ENCODE measurements at regions not wholly inside any gene's neighbourhood (a gene's known extent, or its start where the extent isn't known, plus 50 kb on each side); places are given as distances from the start of the nearest gene placed in this dataset.
A peak's percentile ranks its signal among the peaks of the same experiment; 100 is the strongest.

GRCh38 chr6:166027761-166028160 lies 139.9 kb downstream of the TBXT start:
- Histone ChIP-seq H3K4me3 (ENCODE audit: low read depth in 1 of 2, low read length in 2 of 2) (no peak overlapping the region), H3K9me3 (ENCODE audit: insufficient read depth, low read length, severe bottlenecking) (no peaks in the 10 kb centered on the region), H3K27ac (ENCODE audit: low read length) (peak overlapping the region; percentile 52; the same call in 1 of the 2 replicates), H3K9ac (ENCODE audit: low read depth, low read length) (no peak overlapping the region), H3K36me3 (ENCODE audit: insufficient read depth, low read length) (no peaks in the 10 kb centered on the region), H3K4me2 (ENCODE audit: insufficient read depth, low read length) (no peak overlapping the region), H3K79me2 (ENCODE audit: insufficient read depth, low read length) (no peaks in the 10 kb centered on the region), H4K20me1 (ENCODE audit: insufficient read depth, low read length) (no peaks in the 10 kb centered on the region), H2AFZ (ENCODE audit: low read depth, low read length) (peak overlapping the region; percentile 55), H3K27me3 (ENCODE audit: insufficient read depth, low read length, poor library complexity) (no peaks in the 10 kb centered on the region), H3K4me1 (ENCODE audit: insufficient read depth, low read length) (peaks cover 28% of the 10 kb centered on the region)
- no peak for TF ChIP-seq CTCF (IDR thresholded peaks at IDR 0.05; ENCODE audit: borderline replicate concordance, extremely low read depth, low read length, poor library complexity, severe bottlenecking)
- TF ChIP-seq EZH2 (IDR thresholded peaks at IDR 0.05; ENCODE audit: borderline replicate concordance, low read depth, low read length, severe bottlenecking): no peak
- no peak for ATAC-seq (ENCODE audit: insufficient read depth, low read depth)
- no peak for DNase-seq

- DNase-seq (no peak), ATAC-seq (ENCODE audit: insufficient read depth, low read depth) (no peak)
- no peak for TF ChIP-seq CTCF (IDR thresholded peaks at IDR 0.05; ENCODE audit: borderline replicate concordance, extremely low read depth, low read length, poor library complexity, severe bottlenecking)
- no peak overlapping the region for H3K4me2 ChIP-seq (ENCODE audit: insufficient read depth, low read length)
- peaks cover 17% of the 10 kb centered on the region for H3K4me1 ChIP-seq (ENCODE audit: insufficient read depth, low read length)
- H3K36me3 ChIP-seq (ENCODE audit: insufficient read depth, low read length): no peaks in the 10 kb centered on the region
- H3K27ac ChIP-seq (ENCODE audit: low read length): peak overlapping the region; percentile 40
- no peaks in the 10 kb centered on the region for H3K9me3 ChIP-seq (ENCODE audit: insufficient read depth, low read length, severe bottlenecking)
- H3K27me3 ChIP-seq (ENCODE audit: insufficient read depth, low read length, poor library complexity): no peaks in the 10 kb centered on the region
- H3K79me2 ChIP-seq (ENCODE audit: insufficient read depth, low read length): no peaks in the 10 kb centered on the region
- H3K4me3 ChIP-seq (ENCODE audit: low read depth in 1 of 2, low read length in 2 of 2): no peak overlapping the region
- H2AFZ ChIP-seq (ENCODE audit: low read depth, low read length): peak overlapping the region; percentile 32; the same call in 1 of the 2 replicates
- no peaks in the 10 kb centered on the region for H4K20me1 ChIP-seq (ENCODE audit: insufficient read depth, low read length)
- H3K9ac ChIP-seq (ENCODE audit: low read depth, low read length): no peak overlapping the region
These were observed 141.0 kb downstream of the TBXT start for GRCh38 chr6:166026586-166027126.

GRCh38 chr6:166025149-166025898 lies 142.3 kb downstream of the TBXT start:
- no peak overlapping the region for H3K4me2 ChIP-seq (ENCODE audit: insufficient read depth, low read length)
- H3K4me1 ChIP-seq (ENCODE audit: insufficient read depth, low read length): peaks cover 12% of the 10 kb centered on the region
- H3K36me3 ChIP-seq (ENCODE audit: insufficient read depth, low read length): no peaks in the 10 kb centered on the region
- no peaks in the 10 kb centered on the region for H3K27me3 ChIP-seq (ENCODE audit: insufficient read depth, low read length, poor library complexity)
- no peaks in the 10 kb centered on the region for H4K20me1 ChIP-seq (ENCODE audit: insufficient read depth, low read length)
- no peak for DNase-seq
- H3K9ac ChIP-seq (ENCODE audit: low read depth, low read length): no peak overlapping the region
- ATAC-seq (ENCODE audit: insufficient read depth, low read depth): no peak
- H3K9me3 ChIP-seq (ENCODE audit: insufficient read depth, low read length, severe bottlenecking): no peaks in the 10 kb centered on the region
- TF ChIP-seq CTCF (IDR thresholded peaks at IDR 0.05; ENCODE audit: borderline replicate concordance, extremely low read depth, low read length, poor library complexity, severe bottlenecking): no peak
- TF ChIP-seq EZH2 (IDR thresholded peaks at IDR 0.05; ENCODE audit: borderline replicate concordance, low read depth, low read length, severe bottlenecking): no peak
- H3K79me2 ChIP-seq (ENCODE audit: insufficient read depth, low read length): no peaks in the 10 kb centered on the region
- no peak overlapping the region for H3K4me3 ChIP-seq (ENCODE audit: low read depth in 1 of 2, low read length in 2 of 2)
- no peak overlapping the region for H2AFZ ChIP-seq (ENCODE audit: low read depth, low read length)
- no peak overlapping the region for H3K27ac ChIP-seq (ENCODE audit: low read length)

Measured in DND-41 (cell line).